ENCODE measurements at regions not wholly inside any gene's neighbourhood (a gene's known extent, or its start where the extent isn't known, plus 50 kb on each side); places are given as distances from the start of the nearest gene placed in this dataset.

GRCh38 chr5:37938076-37938852 is 98.4 kb upstream of the GDNF start:
- TF ChIP-seq, protein P1, sequence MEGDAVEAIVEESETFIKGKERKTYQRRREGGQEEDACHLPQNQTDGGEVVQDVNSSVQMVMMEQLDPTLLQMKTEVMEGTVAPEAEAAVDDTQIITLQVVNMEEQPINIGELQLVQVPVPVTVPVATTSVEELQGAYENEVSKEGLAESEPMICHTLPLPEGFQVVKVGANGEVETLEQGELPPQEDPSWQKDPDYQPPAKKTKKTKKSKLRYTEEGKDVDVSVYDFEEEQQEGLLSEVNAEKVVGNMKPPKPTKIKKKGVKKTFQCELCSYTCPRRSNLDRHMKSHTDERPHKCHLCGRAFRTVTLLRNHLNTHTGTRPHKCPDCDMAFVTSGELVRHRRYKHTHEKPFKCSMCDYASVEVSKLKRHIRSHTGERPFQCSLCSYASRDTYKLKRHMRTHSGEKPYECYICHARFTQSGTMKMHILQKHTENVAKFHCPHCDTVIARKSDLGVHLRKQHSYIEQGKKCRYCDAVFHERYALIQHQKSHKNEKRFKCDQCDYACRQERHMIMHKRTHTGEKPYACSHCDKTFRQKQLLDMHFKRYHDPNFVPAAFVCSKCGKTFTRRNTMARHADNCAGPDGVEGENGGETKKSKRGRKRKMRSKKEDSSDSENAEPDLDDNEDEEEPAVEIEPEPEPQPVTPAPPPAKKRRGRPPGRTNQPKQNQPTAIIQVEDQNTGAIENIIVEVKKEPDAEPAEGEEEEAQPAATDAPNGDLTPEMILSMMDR (IDR thresholded peaks at IDR 0.05; ENCODE audit: low read depth, low read length), result no peak
- no peaks in the 10 kb centered on the region for H3K27me3 ChIP-seq
- H3K36me3 ChIP-seq, result no peaks in the 10 kb centered on the region
- no peak for DNase-seq
- no peaks in the 10 kb centered on the region for H3K9me3 ChIP-seq
- peaks cover 3% of the 10 kb centered on the region; the same call in 1 of the 2 replicates for H3K4me1 ChIP-seq
- no peak overlapping the region for H3K4me3 ChIP-seq (ENCODE audit: low read depth, low read length)

DNA sequence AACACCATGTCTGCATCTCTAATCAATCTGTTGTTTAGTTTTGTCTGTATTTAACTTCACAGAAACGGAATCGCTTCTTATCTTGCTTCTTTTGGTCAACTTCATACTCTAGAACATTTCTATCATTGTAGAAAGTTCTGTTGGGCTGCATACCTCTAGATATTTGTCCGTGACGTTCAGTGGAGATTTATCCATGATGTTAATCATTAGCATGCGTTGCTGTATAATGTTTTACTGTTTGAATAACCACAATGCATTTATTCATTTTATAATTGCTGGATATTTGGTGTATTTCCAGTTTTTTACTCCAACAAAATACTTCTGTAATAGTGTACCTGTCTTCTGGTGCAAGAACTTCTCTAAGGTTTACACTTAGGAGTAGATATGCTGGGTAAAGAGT is 96.2 kb upstream of the GDNF start:
- H3K27me3 ChIP-seq, result no peaks in the 10 kb centered on the region
- no peak for DNase-seq
- no peaks in the 10 kb centered on the region for H3K36me3 ChIP-seq
- H3K9me3 ChIP-seq, result no peaks in the 10 kb centered on the region
- TF ChIP-seq, protein P1 (IDR thresholded peaks at IDR 0.05; ENCODE audit: low read depth, low read length), result no peak
- peaks cover 3% of the 10 kb centered on the region; the same call in 1 of the 2 replicates for H3K4me1 ChIP-seq
- H3K4me3 ChIP-seq (ENCODE audit: low read depth, low read length), result no peak overlapping the region

GRCh38 chr5:37933576-37933975 is 93.7 kb upstream of the GDNF start:
- no peaks in the 10 kb centered on the region for H3K36me3 ChIP-seq
- DNase-seq, result no peak
- no peaks in the 10 kb centered on the region for H3K9me3 ChIP-seq
- no peaks in the 10 kb centered on the region for H3K4me1 ChIP-seq
- no peak overlapping the region for H3K4me3 ChIP-seq (ENCODE audit: low read depth, low read length)
- no peaks in the 10 kb centered on the region for H3K27me3 ChIP-seq
- TF ChIP-seq, protein P1 (IDR thresholded peaks at IDR 0.05; ENCODE audit: low read depth, low read length), result no peak

- no peaks in the 10 kb centered on the region for H3K27me3 ChIP-seq
- H3K9me3 ChIP-seq, result no peaks in the 10 kb centered on the region
- DNase-seq, result no peak
- TF ChIP-seq, protein P1 (IDR thresholded peaks at IDR 0.05; ENCODE audit: low read depth, low read length), result no peak
- no peaks in the 10 kb centered on the region for H3K4me1 ChIP-seq
- no peak overlapping the region for H3K4me3 ChIP-seq (ENCODE audit: low read depth, low read length)
- no peaks in the 10 kb centered on the region for H3K36me3 ChIP-seq
These were observed 92.6 kb upstream of the GDNF start for GRCh38 chr5:37932450-37932849.

- no peaks in the 10 kb centered on the region for H3K4me1 ChIP-seq
- no peak overlapping the region for H3K4me3 ChIP-seq (ENCODE audit: low read depth, low read length)
- DNase-seq, result no peak
- H3K36me3 ChIP-seq, result no peaks in the 10 kb centered on the region
- no peaks in the 10 kb centered on the region for H3K9me3 ChIP-seq
- H3K27me3 ChIP-seq, result no peaks in the 10 kb centered on the region
- TF ChIP-seq, protein P1 (IDR thresholded peaks at IDR 0.05; ENCODE audit: low read depth, low read length), result no peak
These were observed 91.7 kb upstream of the GDNF start for GRCh38 chr5:37931541-37931940.

DNA sequence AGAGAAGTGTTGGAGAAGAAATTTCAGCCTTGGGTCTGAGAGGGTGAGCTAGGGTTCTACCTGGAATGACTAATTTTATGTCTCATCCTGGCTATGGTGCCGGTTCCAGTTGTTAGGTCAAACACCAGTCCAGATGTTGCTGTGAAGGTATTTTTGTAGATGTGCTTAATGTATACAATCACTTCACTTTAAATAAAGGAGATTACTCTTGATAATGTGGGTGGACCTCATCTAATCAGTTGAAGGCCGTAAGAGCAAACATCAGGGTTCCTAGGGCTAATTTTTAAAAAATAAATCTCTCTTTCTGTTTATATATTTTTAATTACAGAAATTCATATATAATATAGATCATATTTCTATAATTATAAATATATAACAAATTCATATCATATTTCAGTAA is 90.5 kb upstream of the GDNF start:
- TF ChIP-seq, protein P1 (IDR thresholded peaks at IDR 0.05; ENCODE audit: low read depth, low read length), result no peak
- no peaks in the 10 kb centered on the region for H3K36me3 ChIP-seq
- no peaks in the 10 kb centered on the region for H3K4me1 ChIP-seq
- no peaks in the 10 kb centered on the region for H3K27me3 ChIP-seq
- no peak overlapping the region for H3K4me3 ChIP-seq (ENCODE audit: low read depth, low read length)
- no peaks in the 10 kb centered on the region for H3K9me3 ChIP-seq
- no peak for DNase-seq
